GM13976 (cell line): ENCODE measurements at regions not wholly inside any gene's neighbourhood (a gene's known extent, or its start where the extent isn't known, plus 50 kb on each side); places are given as distances from the start of the nearest gene placed in this dataset.

Source experiments
- DNase-seq: peaks from one replicate; pipeline ENCODE4 v3.0.0; 2012; ENCODE audit warnings: low spot score
- CTCF ChIP-seq: IDR thresholded peaks from 2 replicates; pipeline ENCODE4 v1.5.1; 2012; ENCODE audit warnings: borderline replicate concordance, mild to moderate bottlenecking; ENCODE audit not compliant: insufficient read depth; ENCODE audit errors: extremely low read depth, missing control alignments, control extremely low read depth
- in situ Hi-C: fragments of 300-500 bp; cut with MboI; formaldehyde crosslinking; loops from one replicate; pipeline ENCODE4 v1.12.0; 2022; ENCODE audit warnings: low sequenced_read_pairs, mixed read lengths, inconsistent platforms; ENCODE audit not compliant: unreplicated experiment

GRCh38 chr5:67262206-67262605 lies 65.6 kb upstream of the CD180 start:
- no peak for TF ChIP-seq CTCF
- no peak for DNase-seq
- in situ Hi-C loops: no loop called here

- DNase-seq: no peak
- TF ChIP-seq CTCF: no peak
- in situ Hi-C loops: no loop called here
Observed at GRCh38 chr5:67259548-67260215, 63.1 kb upstream of the CD180 start.

DNA sequence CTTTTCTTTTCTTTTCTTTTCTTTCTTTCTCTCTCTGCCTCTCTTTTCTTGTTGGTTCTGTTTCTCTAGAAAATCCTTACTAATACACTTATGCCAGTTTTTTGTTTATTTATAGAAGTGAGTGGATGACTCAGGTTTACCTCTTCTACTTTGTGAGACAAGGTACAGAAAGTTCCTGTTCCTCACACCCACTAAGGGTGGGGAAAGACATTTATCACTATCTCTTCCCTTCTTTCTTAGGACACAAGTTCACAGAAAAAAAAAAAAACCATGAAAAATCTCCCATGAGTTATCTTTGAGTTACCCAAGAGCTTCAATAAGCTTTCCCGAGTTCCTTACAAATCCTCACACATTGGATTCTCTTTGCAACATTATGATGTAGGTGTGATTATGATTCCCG lies 60.9 kb upstream of the CD180 start:
- TF ChIP-seq CTCF: no peak
- in situ Hi-C loops: no loop called here
- DNase-seq: no peak

GRCh38 chr5:67257077-67257476 lies 60.5 kb upstream of the CD180 start:
- in situ Hi-C loops: no loop called here
- no peak for TF ChIP-seq CTCF
- no peak for DNase-seq

DNA sequence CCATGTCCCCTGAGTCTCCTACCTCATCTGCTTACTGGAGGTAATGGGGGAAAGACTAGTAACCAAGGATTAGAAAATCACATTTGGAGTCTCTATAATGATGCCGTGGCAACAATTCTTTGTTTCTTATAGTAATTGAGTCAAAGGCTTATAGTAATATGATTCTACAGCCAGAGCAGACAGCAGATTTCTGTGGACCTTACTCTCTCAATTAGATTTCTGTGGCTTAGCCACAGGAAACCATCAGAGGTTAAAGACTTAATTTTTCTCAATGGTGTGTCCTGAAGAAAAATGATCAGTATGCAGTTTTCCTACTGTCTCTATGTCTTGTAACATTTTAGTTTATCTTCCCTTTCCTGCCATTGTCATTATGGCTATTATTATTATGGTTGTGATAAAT lies 59.3 kb upstream of the CD180 start:
- TF ChIP-seq CTCF: no peak
- DNase-seq: no peak
- in situ Hi-C loops: no loop called here

GRCh38 chr5:67253911-67254310 lies 57.3 kb upstream of the CD180 start:
- no peak for DNase-seq
- in situ Hi-C loops: no loop called here
- no peak for TF ChIP-seq CTCF

GRCh38 chr5:67249590-67249895 lies 52.9 kb upstream of the CD180 start:
- in situ Hi-C loops: loop anchor here (10.0 to 25.0 kb wide), 3 partner anchors 1005 to 1763 kb away; no protein-coding TSS in a partner anchor
- TF ChIP-seq CTCF: no peak
- no peak for DNase-seq
